ENCODE measurements at regions not wholly inside any gene's neighbourhood (a gene's known extent, or its start where the extent isn't known, plus 50 kb on each side); places are given as distances from the start of the nearest gene placed in this dataset.

GRCh38 chr2:46813020-46813415 is 102.6 kb downstream of the MCFD2 start:
- Mint-ChIP-seq H3K4me3 (no peak overlapping the region), H3K27ac (no peak overlapping the region), H3K27me3 (peaks cover 20 to 26% of the 10 kb centered on the region in 2 donors), H3K9me3 (no peaks in the 10 kb centered on the region), H3K4me1 (ENCODE audit: low read depth in 2 of 2) (peaks cover 0 to 2% of the 10 kb centered on the region in 2 donors), H3K36me3 (no peaks in the 10 kb centered on the region)
- DNase-seq (ENCODE audit: low spot score) = no peak
- no peak for ATAC-seq

Measured in natural killer cell treated with Interleukin-12 subunit alpha and Interleukin-12 subunit beta and Interleukin-15 and Interleukin-18, amount 100 ng/mL, for 72 hours (primary cell).